Amniotic epithelial cell (primary cell): ENCODE measurements at regions not wholly inside any gene's neighbourhood (a gene's known extent, or its start where the extent isn't known, plus 50 kb on each side); places are given as distances from the start of the nearest gene placed in this dataset.
A peak's percentile ranks its signal among the peaks of the same experiment; 100 is the strongest.

Experiments
- DNase-seq: peaks from one replicate; pipeline ENCODE4 v3.0.0-alpha.2; 2010; ENCODE audit warnings: low read depth

DNA sequence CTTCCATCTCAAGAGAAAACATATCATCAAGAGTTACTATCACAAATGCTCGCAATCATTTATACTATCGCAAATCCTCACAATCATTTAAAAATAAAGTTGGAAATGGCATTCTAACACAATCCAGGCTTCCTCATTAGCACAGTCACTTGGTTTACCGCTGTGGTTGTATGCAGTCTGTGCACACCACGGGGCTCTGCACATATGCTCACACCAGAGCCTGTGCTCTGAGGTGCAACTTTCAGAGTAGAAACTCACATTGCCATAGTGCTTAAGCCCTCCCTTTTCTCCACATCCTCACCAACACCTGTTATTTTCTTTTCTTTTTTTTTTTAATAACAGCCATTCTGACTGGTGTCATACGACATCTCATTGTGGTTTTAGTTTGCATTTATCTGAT lies 235.6 kb upstream of the KLF6 start:
- no peak for DNase-seq

- DNase-seq: no peak
Measured at GRCh38 chr10:4018054-4018511, 233.1 kb upstream of the KLF6 start.

DNA sequence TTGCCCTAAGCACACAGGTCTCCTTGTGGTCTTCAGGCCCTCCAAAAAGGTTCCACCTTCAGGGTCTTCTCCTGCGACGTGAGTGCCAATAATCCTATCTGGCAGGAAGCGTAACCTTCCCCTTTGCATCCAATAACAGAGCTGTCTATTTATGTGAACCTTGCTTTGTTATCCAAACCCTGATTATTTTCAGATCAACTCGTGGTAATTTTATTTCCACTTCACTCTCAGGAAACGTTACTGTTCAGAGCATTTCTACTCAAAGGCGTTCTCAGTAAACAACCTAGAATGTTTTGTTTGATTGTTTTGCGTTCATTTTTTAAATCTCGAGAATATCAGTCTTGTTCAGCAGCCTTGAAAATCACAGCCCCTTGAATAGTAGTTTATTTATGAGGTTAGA lies 232.3 kb upstream of the KLF6 start:
- DNase-seq: no peak

DNA sequence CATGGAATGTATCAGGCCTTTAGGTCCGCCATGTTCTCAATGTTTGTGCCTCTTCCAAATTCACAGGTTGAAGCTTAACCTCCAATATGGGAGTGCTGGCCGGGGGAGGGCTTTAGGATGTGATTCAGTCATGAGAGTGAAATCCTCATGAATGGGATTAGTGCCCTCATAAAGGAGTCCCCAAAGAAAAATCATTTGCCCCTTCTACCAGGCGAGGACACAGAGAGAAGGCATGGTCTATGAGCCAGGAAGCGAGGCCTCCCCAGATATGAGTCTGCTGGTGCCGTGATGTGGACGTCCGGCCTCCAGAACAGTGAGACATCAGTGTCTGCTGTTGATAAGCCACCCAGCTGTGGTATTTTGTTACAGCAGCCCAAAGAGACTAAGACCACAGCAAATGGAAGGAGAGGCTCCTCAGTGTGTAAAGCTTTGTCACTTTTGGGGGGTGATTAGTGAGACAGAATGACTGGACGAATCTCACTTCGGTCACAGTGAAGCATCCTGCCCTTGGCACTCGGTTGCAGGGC lies 231.3 kb upstream of the KLF6 start:
- no peak for DNase-seq

GRCh38 chr10:4013651-4014121 lies 228.7 kb upstream of the KLF6 start:
- DNase-seq: no peak

DNA sequence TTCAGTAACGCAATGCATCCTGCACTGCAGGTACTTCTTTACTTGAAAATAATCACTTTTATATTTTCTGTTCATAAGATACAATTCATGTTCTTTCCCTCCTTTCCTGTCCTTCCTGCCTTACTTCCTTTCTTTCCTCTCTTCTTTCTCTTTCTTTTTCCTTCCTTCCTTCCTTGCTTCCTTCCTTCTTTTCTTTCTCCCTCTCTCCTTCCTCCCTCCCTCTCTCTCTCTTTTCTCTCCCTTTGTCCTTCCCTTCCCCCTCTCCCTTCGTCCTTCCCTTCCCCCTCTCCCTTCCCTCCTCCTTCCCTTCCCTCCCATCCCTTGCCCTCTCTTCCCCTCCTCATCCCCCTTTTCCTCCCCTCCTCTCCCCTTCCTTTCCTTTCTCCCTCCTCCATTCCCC lies 227.8 kb upstream of the KLF6 start:
- no peak for DNase-seq

DNA sequence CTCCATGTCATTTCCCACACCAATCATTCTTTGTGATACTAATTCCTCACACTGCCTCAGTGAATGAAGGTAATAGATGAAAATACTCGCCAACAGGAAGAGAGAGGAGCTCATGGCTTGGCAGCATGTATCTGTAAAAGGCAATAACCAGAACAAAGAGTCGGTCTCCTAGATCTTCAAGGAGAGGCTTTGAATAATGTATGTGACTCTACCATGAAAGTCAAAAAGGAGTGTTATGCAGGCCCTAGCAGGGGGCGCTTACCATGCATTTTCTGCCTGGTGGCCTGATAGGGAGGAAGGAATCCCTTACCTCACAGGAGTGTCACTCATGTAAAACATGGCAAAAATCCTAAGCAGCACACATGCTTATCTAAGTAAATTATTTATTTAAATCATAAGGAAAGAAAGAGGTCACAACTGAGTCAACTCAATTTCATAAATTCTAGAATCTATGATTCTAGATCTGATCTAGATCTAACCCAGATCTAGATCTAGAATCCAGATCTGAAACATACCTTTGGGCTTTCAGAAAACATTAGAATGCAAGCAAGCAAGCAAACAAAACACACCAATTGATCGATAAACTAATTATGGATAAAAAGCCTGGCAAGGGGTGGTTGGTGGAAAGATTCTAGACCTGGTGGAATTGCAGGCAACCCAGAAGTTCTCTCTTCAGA lies 226.3 kb upstream of the KLF6 start:
- DNase-seq: no peak

DNA sequence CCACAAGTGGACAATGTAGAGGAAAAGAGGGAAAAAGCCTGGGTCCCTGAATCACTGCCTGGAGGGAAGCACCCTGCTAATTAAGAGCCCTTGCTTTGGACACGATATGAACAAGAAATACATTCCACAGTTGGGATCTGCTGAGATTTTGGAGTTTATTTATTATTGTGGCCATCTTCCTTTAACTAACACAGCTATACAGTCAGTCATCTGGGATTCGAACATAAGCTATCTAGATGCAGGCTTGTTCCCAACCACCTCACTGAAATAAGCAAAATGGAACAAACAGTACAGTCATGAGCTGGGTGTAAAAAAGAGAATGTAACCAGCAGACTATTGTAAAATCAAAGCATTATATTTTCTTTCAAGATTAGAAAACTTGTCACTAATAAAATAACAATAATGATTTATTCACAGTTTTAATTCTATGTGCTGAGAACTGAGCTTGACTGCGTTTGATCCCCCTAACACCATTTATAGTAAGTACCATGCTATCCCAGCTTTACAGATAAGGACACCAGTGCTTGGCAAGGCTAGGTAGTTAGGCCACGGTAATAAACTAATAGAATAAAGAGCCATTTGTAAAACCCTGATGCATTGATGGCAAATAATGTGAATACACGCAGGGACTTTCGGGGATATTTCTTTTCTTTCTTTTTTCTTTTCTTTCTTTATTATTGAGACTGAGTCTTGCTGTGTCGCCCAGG lies 223.8 kb upstream of the KLF6 start:
- no peak for DNase-seq

DNA sequence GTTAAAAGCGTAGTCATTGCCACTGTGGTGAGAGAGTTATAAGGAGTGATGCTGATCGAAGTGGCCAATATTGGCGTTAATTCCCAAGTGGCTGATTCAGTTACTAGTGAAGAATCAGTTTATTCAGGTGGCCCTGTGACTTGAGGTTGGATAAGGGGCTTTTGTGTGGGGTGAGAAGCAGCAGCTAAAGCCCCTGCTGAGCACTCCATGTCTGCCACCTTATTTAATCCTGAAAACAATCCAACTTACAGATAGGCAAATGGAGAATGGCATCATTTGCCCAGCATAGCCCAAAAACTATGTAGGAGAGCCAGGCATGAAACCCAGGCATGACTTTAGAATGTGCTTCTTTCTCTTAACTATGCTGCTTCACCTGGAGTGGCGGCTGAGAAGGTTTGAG lies 222.8 kb upstream of the KLF6 start:
- DNase-seq: no peak

GRCh38 chr10:4006858-4007257 lies 221.8 kb upstream of the KLF6 start:
- peak; percentile 16 for DNase-seq

DNA sequence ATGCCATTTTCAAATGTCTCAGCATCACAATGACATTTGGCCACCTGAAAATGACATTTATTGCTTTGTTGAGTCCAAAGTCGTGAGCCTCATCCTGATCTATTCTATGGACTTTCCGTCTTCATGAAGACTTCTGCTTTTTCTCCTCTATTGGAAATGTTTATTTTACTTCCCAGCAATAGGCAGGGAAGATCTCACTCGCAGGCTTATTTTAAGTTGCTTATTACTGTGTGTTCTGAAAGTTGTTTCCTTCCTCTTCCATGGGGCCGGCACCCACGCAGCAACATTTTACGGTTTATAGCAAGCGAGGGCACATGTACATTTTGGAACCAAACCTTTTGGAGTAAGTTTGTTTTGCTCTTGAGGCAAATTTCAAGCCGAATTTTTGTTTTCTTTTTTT lies 221.0 kb upstream of the KLF6 start:
- DNase-seq: no peak

DNA sequence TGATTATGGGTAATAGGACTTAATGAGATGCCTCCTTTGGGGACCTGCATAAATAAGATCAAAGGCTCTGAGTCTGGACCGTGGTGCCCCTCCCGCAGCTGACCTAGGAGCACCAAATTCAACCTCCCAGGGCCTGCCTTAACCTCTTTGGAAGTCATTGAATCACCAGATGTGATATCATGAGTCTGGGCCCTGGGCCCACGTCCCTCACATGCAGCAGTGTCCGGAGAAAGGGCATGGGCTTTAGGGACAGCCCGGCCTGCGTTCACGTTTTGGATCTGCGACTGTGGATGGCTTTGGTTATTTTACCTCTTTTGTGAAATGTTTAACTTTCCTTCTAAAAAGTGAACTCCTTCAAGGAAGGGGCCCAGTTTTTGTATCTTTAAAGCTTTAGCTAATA lies 220.0 kb upstream of the KLF6 start:
- no peak for DNase-seq

- no peak for DNase-seq
Measured at GRCh38 chr10:4004144-4004543, 219.1 kb upstream of the KLF6 start.

DNA sequence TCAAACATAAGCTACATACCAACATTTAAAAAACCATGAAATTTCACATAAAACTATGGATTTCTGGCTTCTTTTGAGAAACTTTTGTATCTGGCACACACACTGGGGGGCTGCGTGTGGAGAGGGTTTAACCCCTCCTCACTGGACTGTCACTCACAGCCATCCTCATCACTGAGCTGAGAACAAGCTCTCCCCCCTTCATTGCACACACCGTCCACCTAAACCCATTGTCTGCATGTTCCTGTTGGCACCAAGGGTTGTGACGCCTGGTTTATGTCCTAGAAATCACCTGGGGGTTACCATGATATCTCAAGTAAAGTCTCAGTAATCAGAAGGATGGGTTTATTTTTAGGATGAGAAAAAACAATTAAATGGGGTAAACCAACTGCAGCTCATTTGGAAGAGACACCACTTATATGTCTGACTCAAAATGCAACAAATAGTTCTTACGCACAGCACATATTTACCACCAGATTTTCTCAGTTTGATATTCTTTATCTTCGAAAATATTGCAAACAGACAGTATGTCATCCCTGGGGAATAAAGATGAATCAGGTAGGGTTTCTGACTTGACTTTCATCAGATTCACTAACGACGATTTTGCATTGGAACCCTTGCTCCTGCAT lies 218.5 kb upstream of the KLF6 start:
- no peak for DNase-seq

GRCh38 chr10:4001811-4002210 lies 216.8 kb upstream of the KLF6 start:
- no peak for DNase-seq

DNA sequence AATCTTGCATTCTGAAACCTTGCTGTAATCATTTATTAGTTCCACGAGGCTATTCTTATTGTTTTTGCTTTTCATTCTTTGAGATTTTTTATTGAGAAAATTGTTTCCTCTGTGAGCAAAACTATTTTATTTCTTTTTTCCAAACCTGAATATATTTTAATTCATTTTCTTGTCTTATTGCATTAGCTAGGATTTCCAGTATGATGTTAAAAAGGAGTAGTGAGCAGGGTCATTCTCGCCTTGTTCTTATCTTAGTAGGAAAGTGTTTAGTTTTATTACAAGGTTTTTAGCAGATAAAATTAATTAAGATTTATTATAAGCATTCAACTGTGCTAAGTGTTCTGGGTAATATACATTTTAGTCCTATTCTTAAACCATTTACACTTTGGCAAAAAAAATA lies 214.6 kb upstream of the KLF6 start:
- no peak for DNase-seq

- DNase-seq: no peak
Measured at GRCh38 chr10:3996697-3997096, 211.7 kb upstream of the KLF6 start.

DNA sequence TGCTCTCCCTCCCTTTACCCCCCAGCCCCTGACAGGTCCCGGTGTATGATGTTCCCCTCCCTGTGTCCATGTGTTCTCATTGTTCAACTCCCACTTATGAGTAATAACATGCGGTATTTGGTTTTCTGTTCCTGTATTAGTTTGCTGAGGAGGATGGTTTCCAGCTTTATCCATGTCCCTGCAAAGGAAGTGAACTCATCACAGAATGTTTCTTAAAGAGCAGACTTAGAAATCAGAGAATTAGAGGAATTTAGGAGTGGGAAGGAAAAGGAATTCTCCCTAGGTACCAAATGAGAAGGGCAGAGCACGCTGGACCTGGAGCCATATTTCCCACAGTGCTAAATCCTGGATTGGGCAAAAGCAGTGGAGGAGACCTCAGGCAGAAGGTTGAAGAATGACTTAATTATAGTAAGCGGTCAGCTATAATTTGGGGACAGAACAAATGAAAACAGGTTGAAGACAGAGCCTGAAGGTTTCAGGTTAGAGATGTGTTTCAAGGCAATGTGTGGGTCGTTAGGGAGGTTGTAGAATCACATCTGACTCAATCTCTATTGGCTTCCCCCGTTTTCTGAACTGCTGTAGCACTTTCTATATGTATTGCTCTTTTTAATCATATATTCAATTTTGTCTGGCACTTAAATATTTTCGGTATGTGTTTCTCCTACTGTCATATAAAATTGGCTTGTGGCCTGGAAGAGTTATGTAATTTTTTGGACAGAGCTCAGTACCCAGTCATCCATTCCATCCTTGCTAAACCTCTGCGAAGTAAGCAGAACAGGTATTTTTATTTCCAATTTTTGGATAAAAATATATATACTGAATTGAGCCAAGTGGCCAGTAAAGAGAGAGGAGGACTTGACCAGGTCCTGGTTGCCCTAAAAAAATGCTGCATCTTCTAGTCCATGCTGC lies 210.5 kb upstream of the KLF6 start:
- peak; percentile 80 for DNase-seq

DNA sequence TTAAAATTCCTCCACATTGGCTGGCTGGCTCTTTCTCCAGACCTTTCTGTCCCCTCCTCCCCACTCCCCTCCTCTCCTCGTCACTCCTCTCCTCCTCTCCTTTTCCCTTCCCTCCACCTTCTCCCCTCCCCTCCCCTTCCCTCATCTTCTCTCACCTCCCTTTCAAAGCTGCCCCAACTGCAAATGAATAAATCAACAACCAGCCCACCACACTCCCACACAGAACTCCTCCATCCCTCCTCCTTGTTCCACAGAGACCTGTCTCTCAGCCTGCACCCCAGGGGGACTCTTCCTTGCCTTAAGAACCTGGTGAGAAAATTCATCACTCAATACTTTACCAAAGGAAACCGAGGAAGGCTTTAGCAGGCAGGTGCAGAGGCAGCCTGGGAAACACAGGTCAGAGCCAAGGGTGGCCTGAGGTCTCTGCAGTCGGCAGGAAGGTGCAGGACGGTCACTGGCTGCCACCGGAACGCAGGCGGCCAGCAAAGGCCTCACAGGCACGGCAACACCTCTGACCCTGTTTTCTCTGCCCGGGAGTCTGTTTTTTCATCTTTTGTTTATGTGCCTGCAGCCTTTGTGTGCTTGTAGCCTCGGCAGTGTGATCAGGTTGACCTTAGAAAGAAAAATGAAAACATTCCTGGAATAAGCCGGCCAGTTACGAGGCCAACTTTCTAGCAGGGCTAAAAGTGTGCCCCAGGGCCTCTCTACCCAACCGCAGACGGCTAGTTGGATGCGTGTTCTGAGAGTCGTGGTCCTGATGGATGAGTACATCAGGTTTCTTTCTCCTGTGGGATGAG lies 207.6 kb upstream of the KLF6 start:
- DNase-seq: peak; percentile 37

DNA sequence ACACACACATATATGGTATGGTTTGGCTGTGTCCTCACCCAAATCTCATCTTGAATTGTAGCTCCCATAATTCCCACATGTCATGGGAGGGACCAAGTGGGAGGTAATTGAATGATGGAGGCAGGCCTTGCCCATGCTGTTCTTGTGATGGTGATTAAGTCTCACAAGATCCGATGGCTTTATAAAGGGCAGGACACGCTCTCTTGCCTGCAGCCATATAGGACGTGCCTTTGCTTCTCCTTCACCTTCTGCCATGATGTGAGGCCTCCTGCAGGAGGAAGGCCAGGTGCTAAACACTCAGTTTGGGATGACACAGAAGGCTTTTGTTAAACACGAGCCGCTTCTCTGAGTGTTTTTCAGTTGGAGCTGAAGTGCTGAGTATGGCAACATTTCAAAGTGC lies 205.3 kb upstream of the KLF6 start:
- DNase-seq: no peak
